Endothelial cell (in vitro differentiated cells): ENCODE measurements at regions not wholly inside any gene's neighbourhood (a gene's known extent, or its start where the extent isn't known, plus 50 kb on each side); places are given as distances from the start of the nearest gene placed in this dataset.

ENCODE experiments used
- DNase-seq: peaks from one replicate; pipeline ENCODE4 v3.0.0; 2021; ENCODE audit warnings: low spot score
- H3K27ac Mint-ChIP-seq: one replicate; pipeline ENCODE4 v1.8.0; 2021; ENCODE audit warnings: mixed read lengths, inconsistent platforms; ENCODE audit not compliant: unreplicated experiment
- H3K27me3 Mint-ChIP-seq: one replicate; pipeline ENCODE4 v1.8.0; 2021; ENCODE audit warnings: mild to moderate bottlenecking, moderate library complexity, mixed read lengths, inconsistent platforms; ENCODE audit not compliant: unreplicated experiment
- H3K36me3 Mint-ChIP-seq: one replicate; pipeline ENCODE4 v1.8.0; 2021; ENCODE audit warnings: mild to moderate bottlenecking, low read depth, mixed read lengths, inconsistent platforms; ENCODE audit not compliant: unreplicated experiment
- H3K4me1 Mint-ChIP-seq: one replicate; pipeline ENCODE4 v1.8.0; 2021; ENCODE audit warnings: mild to moderate bottlenecking, mixed read lengths, inconsistent platforms; ENCODE audit not compliant: unreplicated experiment
- H3K4me3 Mint-ChIP-seq: one replicate; pipeline ENCODE4 v1.8.0; 2021; ENCODE audit warnings: mild to moderate bottlenecking, mixed read lengths, inconsistent platforms; ENCODE audit not compliant: unreplicated experiment
- H3K9me3 Mint-ChIP-seq: one replicate; pipeline ENCODE4 v1.8.0; 2021; ENCODE audit warnings: mixed read lengths, inconsistent platforms; ENCODE audit not compliant: unreplicated experiment
- CTCF ChIP-seq: fragments of 200-600 bp; sonication (generic); IDR thresholded peaks from one replicate; pipeline ENCODE4 v1.5.0; 2021; ENCODE audit warnings: antibody characterized with exemption; ENCODE audit not compliant: unreplicated experiment

- Mint-ChIP-seq H3K9me3 (no peaks in the 10 kb centered on the region), H3K27me3 (peaks cover 5% of the 10 kb centered on the region), H3K4me3 (no peak overlapping the region), H3K27ac (peak overlapping the region; percentile 26), H3K4me1 (peaks cover 30% of the 10 kb centered on the region), H3K36me3 (no peaks in the 10 kb centered on the region)
- no peak for TF ChIP-seq CTCF
- no peak for DNase-seq
These were observed 72.3 kb upstream of the POMP start for GRCh38 chr13:28586439-28587173.

GRCh38 chr13:28585561-28585960 is 73.4 kb upstream of the POMP start:
- DNase-seq, result no peak
- peaks cover 2% of the 10 kb centered on the region for H3K27me3 Mint-ChIP-seq
- no peaks in the 10 kb centered on the region for H3K9me3 Mint-ChIP-seq
- no peaks in the 10 kb centered on the region for H3K36me3 Mint-ChIP-seq
- no peak overlapping the region for H3K27ac Mint-ChIP-seq
- peaks cover 37% of the 10 kb centered on the region for H3K4me1 Mint-ChIP-seq
- TF ChIP-seq CTCF, result no peak
- no peak overlapping the region for H3K4me3 Mint-ChIP-seq

- Mint-ChIP-seq H3K27ac (no peak overlapping the region), H3K4me1 (peaks cover 42% of the 10 kb centered on the region), H3K9me3 (no peaks in the 10 kb centered on the region), H3K4me3 (peak overlapping the region; percentile 5), H3K36me3 (no peaks in the 10 kb centered on the region), H3K27me3 (peaks cover 2% of the 10 kb centered on the region)
- no peak for TF ChIP-seq CTCF
- DNase-seq, result no peak
These were observed 74.0 kb upstream of the POMP start for GRCh38 chr13:28584873-28585381.

GRCh38 chr13:28583651-28584091 is 75.3 kb upstream of the POMP start:
- H3K9me3 Mint-ChIP-seq, result no peaks in the 10 kb centered on the region
- peaks cover 54% of the 10 kb centered on the region for H3K4me1 Mint-ChIP-seq

More at GRCh38 chr13:28583651-28584091, 75.3 kb upstream of the POMP start:
- H3K4me3 Mint-ChIP-seq, result no peak overlapping the region
- DNase-seq, result peak; percentile 23
- H3K36me3 Mint-ChIP-seq, result no peaks in the 10 kb centered on the region
- no peak for TF ChIP-seq CTCF
- H3K27me3 Mint-ChIP-seq, result peaks cover 3% of the 10 kb centered on the region
- peak overlapping the region; percentile 90 for H3K27ac Mint-ChIP-seq
